ENCODE measurements at regions not wholly inside any gene's neighbourhood (a gene's known extent, or its start where the extent isn't known, plus 50 kb on each side); places are given as distances from the start of the nearest gene placed in this dataset.
A peak's percentile ranks its signal among the peaks of the same experiment; 100 is the strongest.

- DNase-seq (ENCODE audit: low read depth in 2 of 2), result no peak
These were observed 68.4 kb upstream of the DLK1 start for GRCh38 chr14:100658181-100658886.

GRCh38 chr14:100659345-100660001 is 67.2 kb upstream of the DLK1 start:
- DNase-seq (ENCODE audit: low read depth in 2 of 2), result no peak

GRCh38 chr14:100660498-100660881 is 66.2 kb upstream of the DLK1 start:
- DNase-seq (ENCODE audit: low read depth in 2 of 2), result no peak

GRCh38 chr14:100660882-100661635 is 65.6 kb upstream of the DLK1 start:
- DNase-seq (ENCODE audit: low read depth in 2 of 2), result no peak

- DNase-seq (ENCODE audit: low read depth in 2 of 2), result peak; percentile 30 to 44
These were observed 63.6 kb upstream of the DLK1 start for GRCh38 chr14:100662879-100663760.

- no peak for DNase-seq (ENCODE audit: low read depth in 2 of 2)
These were observed 63.0 kb upstream of the DLK1 start for GRCh38 chr14:100663761-100664052.

GRCh38 chr14:100664231-100664630 is 62.5 kb upstream of the DLK1 start:
- no peak for DNase-seq (ENCODE audit: low read depth in 2 of 2)

- no peak for DNase-seq (ENCODE audit: low read depth in 2 of 2)
These were observed 61.7 kb upstream of the DLK1 start for GRCh38 chr14:100664841-100665510.

GRCh38 chr14:100665511-100666032 is 61.1 kb upstream of the DLK1 start:
- DNase-seq (ENCODE audit: low read depth in 2 of 2), result no peak

GRCh38 chr14:100666403-100666802 is 60.3 kb upstream of the DLK1 start:
- no peak for DNase-seq (ENCODE audit: low read depth in 2 of 2)

- no peak for DNase-seq (ENCODE audit: low read depth in 2 of 2)
These were observed 59.8 kb upstream of the DLK1 start for GRCh38 chr14:100666851-100667250.

- no peak for DNase-seq (ENCODE audit: low read depth in 2 of 2)
These were observed 59.0 kb upstream of the DLK1 start for GRCh38 chr14:100667656-100668055.

GRCh38 chr14:100668352-100668751 is 58.3 kb upstream of the DLK1 start:
- no peak for DNase-seq (ENCODE audit: low read depth in 2 of 2)

- no peak for DNase-seq (ENCODE audit: low read depth in 2 of 2)
These were observed 57.7 kb upstream of the DLK1 start for GRCh38 chr14:100669011-100669412.

- DNase-seq (ENCODE audit: low read depth in 2 of 2), result no peak
These were observed 57.2 kb upstream of the DLK1 start for GRCh38 chr14:100669468-100669867.

GRCh38 chr14:100670017-100670752 is 56.5 kb upstream of the DLK1 start:
- DNase-seq (ENCODE audit: low read depth in 2 of 2), result no peak

- no peak for DNase-seq (ENCODE audit: low read depth in 2 of 2)
These were observed 56.0 kb upstream of the DLK1 start for GRCh38 chr14:100670753-100671049.

GRCh38 chr14:100671386-100671901 is 55.2 kb upstream of the DLK1 start:
- DNase-seq (ENCODE audit: low read depth in 2 of 2), result no peak

- no peak for DNase-seq (ENCODE audit: low read depth in 2 of 2)
These were observed 54.8 kb upstream of the DLK1 start for GRCh38 chr14:100671906-100672305.

- DNase-seq (ENCODE audit: low read depth in 2 of 2), result no peak
These were observed 53.4 kb upstream of the DLK1 start for GRCh38 chr14:100673085-100673806.

Measured in stimulated activated CD4-positive, alpha-beta T cell treated with anti-CD3 and anti-CD28 coated beads, Interleukin-15, amount 100 ng/mL, for 48 hours (primary cell).